GM21786 (cell line): ENCODE measurements at regions not wholly inside any gene's neighbourhood (a gene's known extent, or its start where the extent isn't known, plus 50 kb on each side); places are given as distances from the start of the nearest gene placed in this dataset.

Experiments used
- ATAC-seq: cut with Tn5 transposase; IDR thresholded peaks from one replicate; pipeline ENCODE4 v1.9.1; 2021; ENCODE audit not compliant: unreplicated experiment

DNA sequence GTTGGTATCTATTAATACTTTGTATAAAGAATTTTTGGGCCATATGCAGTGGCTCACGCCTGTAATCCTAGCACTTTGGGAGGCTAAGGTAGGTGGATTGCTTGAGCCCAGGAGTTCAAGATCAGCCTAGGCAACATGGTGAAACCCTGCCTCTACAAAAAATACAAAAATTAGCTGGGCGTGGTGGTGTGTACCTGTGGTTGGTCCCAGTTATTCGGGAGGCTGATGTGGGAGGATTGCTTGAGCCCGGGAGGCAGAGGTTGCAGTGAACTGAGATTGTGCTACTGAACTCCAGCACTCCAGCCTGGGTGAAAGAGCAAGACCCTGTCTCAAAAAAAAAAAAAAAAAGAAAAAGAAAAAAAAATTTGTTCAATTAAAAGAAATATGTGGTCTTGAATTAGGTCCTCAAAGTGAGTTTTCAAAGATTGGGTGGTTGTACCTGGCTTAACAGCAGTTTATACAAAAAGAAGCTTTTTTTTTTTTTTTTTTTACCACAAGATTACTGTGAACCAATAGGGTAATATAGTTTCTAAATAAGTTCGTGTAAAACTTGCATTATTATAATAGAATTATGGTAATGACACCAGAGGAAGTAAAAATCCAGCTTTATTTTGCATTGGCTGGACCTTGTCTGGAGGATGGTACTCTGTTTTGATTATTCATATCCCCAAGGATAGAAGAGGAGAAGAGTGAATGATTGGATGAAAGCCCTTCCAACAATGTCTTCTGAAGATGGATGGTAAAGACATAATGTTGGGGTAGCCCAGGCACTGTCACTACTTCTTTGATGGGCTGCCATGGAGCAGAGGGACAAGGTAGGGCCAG, 210.3 kb downstream of the MYCN start:
- ATAC-seq = no peak

DNA sequence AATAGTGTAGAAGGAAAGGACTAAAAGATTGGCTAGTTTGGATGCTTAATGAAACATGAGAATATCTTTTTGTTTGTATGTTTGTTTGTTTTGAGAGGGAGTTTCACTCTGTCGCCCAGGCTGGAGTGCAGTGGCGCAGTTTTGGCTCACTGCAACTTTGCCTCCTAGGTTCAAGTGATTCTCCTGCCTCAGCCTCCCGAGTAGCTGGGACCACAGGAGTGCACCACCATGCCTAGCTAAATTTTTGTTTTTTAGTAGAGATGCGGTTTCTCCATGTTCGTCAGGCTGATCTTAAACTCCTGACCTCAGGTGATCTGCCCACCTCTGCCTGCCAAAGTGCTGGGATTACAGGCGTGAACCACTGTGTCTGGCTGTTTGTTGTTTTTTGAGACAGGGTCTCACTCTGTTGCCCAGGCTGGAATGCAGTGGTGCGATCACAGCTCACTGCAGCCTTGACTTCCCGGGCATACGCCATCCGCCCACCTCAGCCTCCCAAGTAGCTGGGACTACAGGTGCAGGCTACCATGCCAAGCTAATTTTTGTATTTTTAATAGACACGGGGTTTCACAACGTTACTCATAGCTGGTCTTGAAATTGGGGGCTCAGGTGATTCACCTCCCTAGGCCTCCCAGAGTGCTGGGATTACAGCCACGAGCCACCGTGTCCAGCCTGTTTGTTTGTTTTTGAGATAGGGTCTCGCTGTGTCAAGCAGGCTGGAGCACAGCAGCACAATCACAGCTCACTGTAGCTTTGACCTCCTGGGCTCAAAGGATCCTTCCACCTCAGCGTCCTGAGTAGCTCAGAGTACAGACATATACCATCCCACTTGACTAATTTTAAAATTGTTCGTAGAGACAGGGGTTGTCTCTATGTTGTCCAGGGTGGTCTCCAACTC, 209.2 kb downstream of the MYCN start:
- ATAC-seq = no peak

- no peak for ATAC-seq
Observed at GRCh38 chr2:16148632-16149348, 208.4 kb downstream of the MYCN start.

GRCh38 chr2:16142383-16143361, 202.3 kb downstream of the MYCN start:
- ATAC-seq = no peak

DNA sequence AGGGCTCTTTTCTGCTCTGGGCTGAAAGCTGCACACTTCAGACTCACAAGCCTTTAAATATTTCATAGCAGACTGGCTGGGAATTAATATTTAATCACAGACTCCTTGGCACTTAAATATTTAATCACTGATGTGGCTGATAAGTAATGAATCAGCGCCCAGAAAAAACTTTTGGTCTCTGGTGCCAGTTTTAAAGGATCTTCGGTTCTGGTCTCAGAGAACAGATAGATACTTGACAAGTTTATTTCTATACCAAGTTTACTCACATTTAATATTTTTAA, 201.2 kb downstream of the MYCN start:
- ATAC-seq = no peak

GRCh38 chr2:16140771-16141640, 200.7 kb downstream of the MYCN start:
- ATAC-seq = no peak

GRCh38 chr2:16139663-16140615, 199.6 kb downstream of the MYCN start:
- no peak for ATAC-seq

GRCh38 chr2:16138811-16139662, 198.7 kb downstream of the MYCN start:
- ATAC-seq = no peak

- no peak for ATAC-seq
Observed at GRCh38 chr2:16137080-16137755, 196.9 kb downstream of the MYCN start.

DNA sequence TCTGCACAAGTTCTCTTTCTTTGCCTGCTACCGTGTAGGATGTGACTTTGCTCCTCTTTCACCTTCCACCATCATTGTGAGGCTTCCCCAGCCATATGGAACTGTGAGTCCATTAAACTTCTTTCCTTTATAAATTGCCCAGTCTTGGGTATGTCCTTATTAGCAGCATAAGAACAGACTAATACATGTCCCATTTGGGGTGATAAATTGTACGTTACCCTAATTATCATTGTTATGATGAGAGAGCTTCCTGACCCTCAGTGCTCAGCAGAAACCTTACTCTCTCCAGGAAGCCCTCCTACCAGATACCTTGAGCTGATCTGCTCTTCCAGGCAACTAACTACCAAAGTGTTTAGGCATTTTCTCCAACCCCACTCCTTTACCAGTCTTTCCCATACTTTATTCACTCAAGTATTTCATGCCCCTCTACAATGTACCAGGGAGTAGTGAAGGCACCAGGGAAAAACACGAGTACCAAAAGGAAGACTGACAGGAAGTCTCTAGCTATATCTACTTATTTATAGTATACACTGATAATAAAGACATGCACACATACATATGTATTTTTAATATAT, 196.2 kb downstream of the MYCN start:
- ATAC-seq = no peak

GRCh38 chr2:16135913-16136310, 195.6 kb downstream of the MYCN start:
- no peak for ATAC-seq

- no peak for ATAC-seq
Observed at GRCh38 chr2:16135196-16135912, 195.0 kb downstream of the MYCN start.

DNA sequence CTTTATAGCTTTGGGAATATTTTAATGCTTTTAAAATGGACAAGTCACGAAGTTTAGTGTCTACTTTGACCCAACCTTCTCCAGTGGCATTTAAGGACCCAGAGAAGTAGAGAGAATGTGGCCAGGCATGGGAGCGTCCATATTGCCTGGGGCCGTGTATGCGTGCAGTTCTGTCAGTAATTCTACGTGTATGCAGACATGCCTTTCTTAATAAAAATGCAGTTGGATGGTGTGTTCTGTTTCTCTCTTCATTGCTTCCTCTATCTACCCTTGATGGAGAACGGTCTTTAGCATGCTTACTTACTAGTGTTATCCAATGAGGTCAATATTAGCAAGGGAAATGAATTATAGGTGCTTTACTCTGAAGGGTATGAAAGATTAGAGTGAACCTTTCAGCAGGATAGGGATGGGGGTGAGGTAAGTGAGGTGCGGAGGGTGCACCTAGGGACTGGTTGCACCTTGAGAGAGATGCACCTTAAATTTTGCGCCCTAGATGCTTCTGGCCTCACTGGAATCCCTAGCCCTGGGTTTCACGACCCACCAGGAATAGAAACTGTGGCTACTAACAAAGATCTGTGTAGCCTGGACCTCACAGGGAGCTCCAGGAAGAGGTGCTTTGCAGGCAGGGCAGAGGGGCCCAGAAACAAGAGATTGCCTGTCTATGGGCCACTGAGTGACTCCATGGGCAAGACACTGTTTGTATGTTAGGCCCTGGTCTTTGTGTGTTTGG, 194.3 kb downstream of the MYCN start:
- ATAC-seq = no peak

DNA sequence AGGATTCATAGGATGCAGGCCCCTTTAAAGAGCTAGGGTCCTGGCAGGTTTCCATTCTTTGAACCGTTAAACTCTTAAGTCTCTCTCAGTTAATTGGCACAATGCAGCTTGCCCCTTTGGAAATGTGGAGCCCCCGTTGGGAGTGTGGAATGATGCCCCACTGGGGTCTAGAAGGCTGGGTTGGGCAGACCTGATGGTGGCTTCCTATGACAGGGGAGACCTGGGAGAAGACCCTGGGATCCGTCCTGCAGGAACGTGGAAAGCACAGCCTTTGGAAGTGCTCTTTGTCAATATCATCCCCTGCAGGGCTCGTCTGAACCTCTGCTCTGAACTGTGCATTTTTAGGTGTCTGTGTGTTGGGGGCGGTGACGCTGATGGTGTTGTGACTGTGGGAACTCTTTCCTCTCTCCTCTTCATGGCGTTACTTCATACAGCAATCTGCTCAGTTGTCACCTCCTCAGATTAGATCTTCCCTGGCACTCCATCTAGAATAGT, 190.6 kb downstream of the MYCN start:
- no peak for ATAC-seq

- ATAC-seq = no peak
Observed at GRCh38 chr2:16130541-16130880, 190.2 kb downstream of the MYCN start.
